HepG2 (cell line): ENCODE measurements at regions not wholly inside any gene's neighbourhood (a gene's known extent, or its start where the extent isn't known, plus 50 kb on each side); places are given as distances from the start of the nearest gene placed in this dataset.

Experiments used
- ATAC-seq: fragments of 200-7000 bp; cut with Tn5 transposase; 3 replicates; pipeline ENCODE4 v1.9.1; 2020; ENCODE audit warnings: mild to moderate bottlenecking, moderate library complexity
- BruUV-seq: library from RNA; stranded (reverse); fragments of 400-500 nt; replicated peaks from 2 replicates; lab custom pipeline; 2021; lab: Mats Ljungman, UMichigan
- CTCF ChIA-PET: fragments of 300-600 bp; formaldehyde crosslinking; extraction: SDS; loops from one replicate; lab custom pipeline; 2021; ENCODE audit warnings: low total read pairs, inconsistent platforms, low intra/inter-chr PET ratio; lab: Yijun Ruan, JAX
- POLR2A ChIA-PET: fragments of 350-600 bp; sonication (Branson Sonifier 250); formaldehyde crosslinking; loops from one replicate; lab custom pipeline; 2020; ENCODE audit warnings: antibody characterized with exemption, inconsistent platforms; lab: Yijun Ruan, JAX
- DNase-seq: peaks from one replicate; pipeline ENCODE4 v3.0.0-alpha.2; 2015; ENCODE audit warnings: low spot score
- FAIRE-seq: peaks from 3 replicates; lab custom pipeline; 2011; peaks lifted over from hg19 to GRCh38; lab: Jason Lieb, UNC
- H2AFZ ChIP-seq: one replicate; pipeline ENCODE4 v1.6.1; 2011; ENCODE audit warnings: low read length, inconsistent platforms
- H3K27ac ChIP-seq: fragments of 300-600 bp; 3 replicates; pipeline ENCODE4 v1.8.0; 2011; ENCODE audit warnings: mixed run types, mild to moderate bottlenecking, mixed read lengths, low read length, inconsistent platforms; ENCODE audit not compliant: insufficient read depth; ENCODE audit errors: extremely low read length
- H3K27me3 ChIP-seq, 2 experiments: fragments of 200-600 bp in 1 of 2; 2 replicates in 1 of 2; 3 replicates in 1 of 2; pipeline versions ENCODE4 v1.6.0 to v1.8.0; 2011; ENCODE audit warnings: low read length in 2 of 2, mild to moderate bottlenecking in 2 of 2, moderate library complexity in 2 of 2, inconsistent platforms in 1 of 2; ENCODE audit not compliant: insufficient read depth in 2 of 2, control insufficient read depth in 1 of 2
- H3K36me3 ChIP-seq, 2 experiments: fragments of 200-600 bp in 1 of 2; replicated peaks in 1 of 2; 2 replicates in 1 of 2; 3 replicates in 1 of 2; pipeline versions ENCODE4 v1.5.1 to v1.8.0; 2011; ENCODE audit warnings: low read length in 2 of 2, inconsistent platforms in 1 of 2; ENCODE audit not compliant: insufficient read depth in 2 of 2, control insufficient read depth in 1 of 2
- H3K4me1 ChIP-seq: 2 replicates; pipeline ENCODE4 v1.5.1; 2012; ENCODE audit warnings: low read length, inconsistent platforms; ENCODE audit not compliant: insufficient read depth
- H3K4me2 ChIP-seq: 2 replicates; pipeline ENCODE4 v1.6.0; 2011; ENCODE audit warnings: low read depth, low read length, inconsistent platforms
- H3K4me3 ChIP-seq, 3 experiments: fragments of 200-600 bp in 1 of 3; sonication (generic), shearing (Covaris generic) in 1 of 3; replicated peaks in 1 of 3; 2 replicates each; pipeline ENCODE4 v1.5.1; 2011 to 2016; ENCODE audit warnings: low read length in 3 of 3, inconsistent platforms in 2 of 3, low read depth in 2 of 3, mild to moderate bottlenecking in 2 of 3, control low read depth in 1 of 3, mixed read lengths in 1 of 3; ENCODE audit not compliant: insufficient read depth in 1 of 3
- H3K79me2 ChIP-seq: one replicate; pipeline ENCODE4 v1.6.1; 2011; ENCODE audit warnings: low read length, inconsistent platforms; ENCODE audit not compliant: insufficient read depth
- H3K9ac ChIP-seq: 2 replicates; pipeline ENCODE4 v1.6.0; 2011; ENCODE audit warnings: mild to moderate bottlenecking, low read depth, low read length, inconsistent platforms; ENCODE audit not compliant: insufficient read depth
- H3K9me3 ChIP-seq: 2 replicates; pipeline ENCODE4 v1.5.1; 2012; ENCODE audit warnings: mild to moderate bottlenecking, low read length
- H4K20me1 ChIP-seq: 2 replicates; pipeline ENCODE4 v1.6.0; 2011; ENCODE audit warnings: inconsistent platforms, mild to moderate bottlenecking, low read length, moderate library complexity; ENCODE audit not compliant: insufficient read depth
- ARID3A ChIP-seq: IDR thresholded peaks from 2 replicates; pipeline ENCODE4 v1.6.1; 2012; ENCODE audit warnings: low read depth, low read length, improper control_type of control experiment
- ARNT ChIP-seq: fragments of 450-650 bp; IDR thresholded peaks from 2 replicates; pipeline ENCODE4 v1.6.1; 2017
- BRD4 ChIP-seq: sonication (generic); formaldehyde crosslinking; IDR thresholded peaks from 2 replicates; pipeline ENCODE4 v1.4.0; 2020; ENCODE audit warnings: missing genetic modification reagents
- CTCF ChIP-seq: sonication (generic); formaldehyde crosslinking; IDR thresholded peaks from 2 replicates; pipeline ENCODE4 v1.5.0; 2020; ENCODE audit warnings: mild to moderate bottlenecking, missing genetic modification reagents, moderate library complexity
- HINFP ChIP-seq: sonication (generic); formaldehyde crosslinking; IDR thresholded peaks from 2 replicates; pipeline ENCODE4 v1.4.0; 2020; ENCODE audit warnings: low read depth, mild to moderate bottlenecking, missing genetic modification reagents
- MED8 ChIP-seq: sonication (generic); formaldehyde crosslinking; IDR thresholded peaks from 2 replicates; pipeline ENCODE4 v1.8.1; 2023; ENCODE audit warnings: mild to moderate bottlenecking, missing genetic modification reagents; ENCODE audit not compliant: insufficient replicate concordance
- MLX ChIP-seq: IDR thresholded peaks from 2 replicates; pipeline ENCODE4 v1.6.1; 2016
- PHF20 ChIP-seq: sonication (generic); formaldehyde crosslinking; IDR thresholded peaks from 2 replicates; pipeline ENCODE4 v1.5.0; 2020; ENCODE audit warnings: mild to moderate bottlenecking, missing genetic modification reagents
- POLR2G ChIP-seq: fragments of 200-400 bp; formaldehyde crosslinking; IDR thresholded peaks from 2 replicates; pipeline ENCODE4 v1.6.1; 2018; ENCODE audit warnings: mild to moderate bottlenecking, low read depth, low read length, moderate library complexity
- ZFP91 ChIP-seq: sonication (generic); formaldehyde crosslinking; IDR thresholded peaks from 2 replicates; pipeline ENCODE4 v1.9.0; 2022; ENCODE audit warnings: missing genetic modification reagents, mild to moderate bottlenecking, borderline replicate concordance
- ZNF232 ChIP-seq: sonication (generic); formaldehyde crosslinking; IDR thresholded peaks from 2 replicates; pipeline ENCODE4 v1.4.0; 2020; ENCODE audit warnings: missing genetic modification reagents, borderline replicate concordance
- ZNF598 ChIP-seq: sonication (generic); formaldehyde crosslinking; IDR thresholded peaks from 2 replicates; pipeline ENCODE4 v1.5.1; 2020; ENCODE audit warnings: mild to moderate bottlenecking, missing genetic modification reagents, borderline replicate concordance
- ZNF615 ChIP-seq: sonication (generic); formaldehyde crosslinking; IDR thresholded peaks from 2 replicates; pipeline ENCODE4 v1.5.0; 2020; ENCODE audit warnings: mild to moderate bottlenecking, missing genetic modification reagents, borderline replicate concordance
- ZNF629 ChIP-seq: sonication (generic); formaldehyde crosslinking; conservative IDR thresholded peaks from 2 replicates; pipeline ENCODE4 v1.5.0; 2020; ENCODE audit warnings: missing genetic modification reagents
- ZNF839 ChIP-seq: sonication (generic); formaldehyde crosslinking; IDR thresholded peaks from 2 replicates; pipeline ENCODE4 v1.4.0; 2020; ENCODE audit warnings: missing genetic modification reagents, mild to moderate bottlenecking, borderline replicate concordance
- WGBS: methylation state at CpG from one replicate; pipeline ENCODE4 v1.1.6; 2017; ENCODE audit warnings: low lambda C conversion rate; 5-methylcytosine and 5-hydroxymethylcytosine counted together
- in situ Hi-C: cut with HindIII; loops from 2 replicates; pipeline ENCODE4 v1.10.0; 2017; ENCODE audit warnings: low pct_unique_long_range_greater_than_20kb; ENCODE audit not compliant: extremely low pct_ligation_motif_present
- intact Hi-C: fragments of 100-400 bp; cut with micrococcal nuclease; formaldehyde crosslinking; loops from one replicate; pipeline ENCODE4 v1.10.0; 2022; ENCODE audit not compliant: unreplicated experiment

- peak; percentile 70; the same call in 1 of the 2 replicates for TF ChIP-seq ARID3A
- peak; percentile 81 for TF ChIP-seq ZNF629
- TF ChIP-seq POLR2G, result no peak
- no peak for TF ChIP-seq PHF20 (CRISPR knock-in tag)
- TF ChIP-seq MED8, result no peak
Observed at GRCh38 chr3:66816090-66816761, 181.9 kb upstream of the KBTBD8 start (continued).

- ATAC-seq (no peak), FAIRE-seq (no peak), DNase-seq (no peak)
- Histone ChIP-seq H3K4me1 (peaks cover 35% of the 10 kb centered on the region), H2AFZ (no peak overlapping the region), H3K9me3 (no peaks in the 10 kb centered on the region), H4K20me1 (no peaks in the 10 kb centered on the region), H3K4me3 (no peak overlapping the region), H3K36me3 (no peaks in the 10 kb centered on the region), H3K27ac (no peak overlapping the region), H3K9ac (no peak overlapping the region), H3K79me2 (no peaks in the 10 kb centered on the region), H3K27me3 (no peaks in the 10 kb centered on the region), H3K4me2 (no peak overlapping the region)
- WGBS, result 43% methylated on average over 10 of the region's 10 CpGs
- ChIA-PET CTCF (no interaction called here), POLR2A (no interaction called here)
- intact Hi-C loops (no loop called here), in situ Hi-C loops (loop anchor here (5.0 kb wide), 2 partner anchors 411 to 541 kb away; no protein-coding TSS in a partner anchor)
- BruUV-seq, result no TSS peak
- TF ChIP-seq ARNT, result no peak
- TF ChIP-seq ZFP91 (CRISPR knock-in tag), result no peak
- no peak for TF ChIP-seq ZNF232 (CRISPR knock-in tag)
- no peak for TF ChIP-seq ZNF839 (CRISPR knock-in tag)
- TF ChIP-seq ZNF615 (CRISPR knock-in tag), result no peak
- TF ChIP-seq CTCF (CRISPR knock-in tag), result no peak
- no peak for TF ChIP-seq HINFP (CRISPR knock-in tag)
- no peak for TF ChIP-seq MLX (CRISPR knock-in tag)
- TF ChIP-seq BRD4 (CRISPR knock-in tag), result no peak
- no peak for TF ChIP-seq ZNF598 (CRISPR knock-in tag)
Observed at GRCh38 chr3:66817951-66818557, 180.1 kb upstream of the KBTBD8 start.
